Mesenchymal stem cell (in vitro differentiated cells and primary cell): ENCODE measurements at regions not wholly inside any gene's neighbourhood (a gene's known extent, or its start where the extent isn't known, plus 50 kb on each side); places are given as distances from the start of the nearest gene placed in this dataset.

ENCODE experiments used
- DNase-seq: peaks from one replicate; pipeline ENCODE4 v3.0.0-alpha.2; 2013
- H2AFZ ChIP-seq: one replicate; pipeline ENCODE4 v1.6.1; 2013; ENCODE audit warnings: low read depth, mild to moderate bottlenecking, control low read depth, inconsistent platforms, low read length, moderate library complexity
- H2AK5ac ChIP-seq: 2 replicates; pipeline ENCODE4 v1.6.1; 2013; ENCODE audit warnings: low read length, moderate library complexity, mild to moderate bottlenecking, inconsistent platforms; ENCODE audit not compliant: severe bottlenecking
- H2BK120ac ChIP-seq: one replicate; pipeline ENCODE4 v1.6.1; 2013; ENCODE audit warnings: low read depth, mild to moderate bottlenecking, inconsistent platforms, low read length, moderate library complexity
- H2BK12ac ChIP-seq, 2 experiments: one replicate each; pipeline ENCODE4 v1.6.1; 2013; ENCODE audit warnings: inconsistent platforms in 2 of 2, low read length in 2 of 2, mild to moderate bottlenecking in 2 of 2, moderate library complexity in 2 of 2, control low read depth in 1 of 2
- H2BK15ac ChIP-seq: one replicate; pipeline ENCODE4 v1.6.1; 2013; ENCODE audit warnings: mild to moderate bottlenecking, low read depth, inconsistent platforms; ENCODE audit not compliant: poor library complexity, severe bottlenecking
- H2BK5ac ChIP-seq: 2 replicates; pipeline ENCODE4 v1.6.1; 2013; ENCODE audit warnings: low read depth, mild to moderate bottlenecking, low read length, control low read depth, inconsistent platforms; ENCODE audit not compliant: poor library complexity, severe bottlenecking
- H3K14ac ChIP-seq, 2 experiments: one replicate each; pipeline ENCODE4 v1.6.1; 2013; ENCODE audit warnings: inconsistent platforms in 2 of 2, low read length in 2 of 2, control low read depth in 1 of 2, mild to moderate bottlenecking in 1 of 2, moderate library complexity in 1 of 2
- H3K18ac ChIP-seq, 2 experiments: one replicate each; pipeline ENCODE4 v1.6.1; 2013; ENCODE audit warnings: inconsistent platforms in 2 of 2, low read length in 2 of 2, control low read depth in 1 of 2, low read depth in 1 of 2, mild to moderate bottlenecking in 1 of 2
- H3K23ac ChIP-seq, 2 experiments: one replicate each; pipeline ENCODE4 v1.6.1; 2013; ENCODE audit warnings: inconsistent platforms in 2 of 2, low read length in 2 of 2, mild to moderate bottlenecking in 2 of 2, moderate library complexity in 2 of 2, control low read depth in 1 of 2
- H3K27ac ChIP-seq: 2 replicates; pipeline ENCODE4 v1.5.1; 2013; ENCODE audit warnings: mild to moderate bottlenecking, moderate library complexity, low read length, control low read depth, inconsistent platforms; ENCODE audit not compliant: poor library complexity, severe bottlenecking
- H3K27me3 ChIP-seq, 2 experiments: 2 replicates each; pipeline versions ENCODE4 v1.6.1 to v1.7.0; 2013; ENCODE audit warnings: low read length in 2 of 2, mild to moderate bottlenecking in 2 of 2, moderate library complexity in 2 of 2, control low read depth in 1 of 2, inconsistent platforms in 1 of 2; ENCODE audit not compliant: control insufficient read depth in 1 of 2, insufficient read depth in 1 of 2
- H3K36me3 ChIP-seq, 2 experiments: 2 replicates each; pipeline versions ENCODE4 v1.6.1 to v1.7.0; 2013; ENCODE audit warnings: low read length in 2 of 2, control low read depth in 1 of 2, inconsistent platforms in 1 of 2, low read depth in 1 of 2, mild to moderate bottlenecking in 1 of 2; ENCODE audit not compliant: insufficient read depth in 2 of 2, control insufficient read depth in 1 of 2
- H3K4ac ChIP-seq, 2 experiments: one replicate each; pipeline ENCODE4 v1.6.1; 2013; ENCODE audit warnings: inconsistent platforms in 2 of 2, low read length in 2 of 2, mild to moderate bottlenecking in 2 of 2, moderate library complexity in 2 of 2, control low read depth in 1 of 2, low read depth in 1 of 2
- H3K4me1 ChIP-seq: 2 replicates; pipeline ENCODE4 v1.6.1; 2013; ENCODE audit warnings: low read depth, low read length, control low read depth; ENCODE audit not compliant: control insufficient read depth, insufficient read depth
- H3K4me2 ChIP-seq: 2 replicates; pipeline ENCODE4 v1.6.1; 2013; ENCODE audit warnings: low read length, mild to moderate bottlenecking, inconsistent platforms; ENCODE audit not compliant: poor library complexity, severe bottlenecking
- H3K4me3 ChIP-seq, 2 experiments: 2 replicates each; pipeline versions ENCODE4 v1.5.1 to v1.7.0; 2013; ENCODE audit warnings: low read length in 2 of 2, mild to moderate bottlenecking in 2 of 2, control low read depth in 1 of 2, low read depth in 1 of 2; ENCODE audit not compliant: insufficient read depth in 1 of 2
- H3K79me1 ChIP-seq: replicated peaks from 2 replicates; pipeline ENCODE4 v1.6.1; 2013; ENCODE audit warnings: mild to moderate bottlenecking, control low read depth, low read length, inconsistent platforms; ENCODE audit not compliant: poor library complexity, severe bottlenecking
- H3K9ac ChIP-seq: 2 replicates; pipeline ENCODE4 v1.7.0; 2013; ENCODE audit warnings: mild to moderate bottlenecking, low read length, moderate library complexity
- H3K9me3 ChIP-seq: 2 replicates; pipeline ENCODE4 v1.7.0; 2013; ENCODE audit warnings: mild to moderate bottlenecking, low read length; ENCODE audit not compliant: control insufficient read depth
- H4K8ac ChIP-seq: one replicate; pipeline ENCODE4 v1.6.1; 2013; ENCODE audit warnings: inconsistent platforms, mild to moderate bottlenecking, low read length, moderate library complexity
- H4K91ac ChIP-seq: one replicate; pipeline ENCODE4 v1.6.1; 2013; ENCODE audit warnings: mild to moderate bottlenecking, low read length, inconsistent platforms
- WGBS: methylation state at CpG from one replicate; pipeline ENCODE4 v1.1.7; 2013; ENCODE audit warnings: mixed read lengths; 5-methylcytosine and 5-hydroxymethylcytosine counted together

DNA sequence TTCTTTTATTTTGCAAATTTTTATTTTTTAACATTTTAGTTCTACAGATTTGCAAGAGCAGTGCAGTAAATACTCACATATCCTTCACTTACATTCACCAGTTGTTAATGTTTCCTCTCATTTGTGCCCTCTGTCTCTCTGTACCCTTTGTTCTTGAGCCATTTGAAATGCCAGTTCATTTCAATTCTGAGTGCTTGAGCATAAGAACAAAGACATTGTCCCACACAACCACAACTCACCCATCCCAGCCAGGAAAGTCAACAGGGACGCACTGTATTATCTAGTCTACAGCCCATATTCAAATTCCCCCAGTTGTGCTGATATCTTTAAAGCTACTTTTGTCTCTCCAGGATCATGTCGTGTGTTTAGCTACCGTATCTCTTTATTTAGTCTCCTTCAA lies 141.4 kb upstream of the SLC6A11 start:
- Histone ChIP-seq H2BK5ac (no peak overlapping the region), H2BK120ac (no peak overlapping the region), H3K27ac (no peak overlapping the region), H3K9me3 (peaks cover 3% of the 10 kb centered on the region), H3K4me1 (no peaks in the 10 kb centered on the region), H3K79me1 (no peaks in the 10 kb centered on the region), H3K9ac (no peak overlapping the region), H4K8ac (no peak overlapping the region), H3K4me2 (no peak overlapping the region), H3K18ac (no peak overlapping the region), H3K4me3 (no peak overlapping the region), H2AFZ (no peak overlapping the region), H2BK12ac (no peak overlapping the region), H3K23ac (no peak overlapping the region), H2AK5ac (no peak overlapping the region), H3K4ac (no peak overlapping the region), H3K14ac (no peak overlapping the region), H2BK15ac (no peak overlapping the region), H3K36me3 (no peaks in the 10 kb centered on the region), H3K27me3 (peaks cover 0 to 65% of the 10 kb centered on the region in 2 experiments), H4K91ac (no peak overlapping the region)
- WGBS: 66% methylated on average over 2 of the region's 3 CpGs
- no peak for DNase-seq

DNA sequence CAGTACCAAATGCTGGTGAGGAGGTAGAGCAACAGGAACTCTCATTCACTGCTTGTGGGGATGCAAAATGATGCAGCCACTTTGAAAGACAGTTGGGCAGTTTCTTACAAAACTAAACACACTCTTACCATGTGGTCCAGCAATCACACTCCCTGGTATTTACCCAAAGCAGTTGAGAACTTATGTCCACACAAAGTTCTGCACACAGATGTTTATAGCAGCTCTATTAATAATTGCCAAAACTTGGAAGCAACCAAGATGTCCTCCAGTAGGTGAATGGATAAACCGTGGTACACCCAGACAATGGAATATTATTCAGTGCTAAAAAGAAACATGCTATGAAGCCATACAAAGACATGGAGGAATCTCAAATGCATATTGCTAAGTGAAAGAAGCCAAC lies 139.1 kb upstream of the SLC6A11 start:
- H3K4ac ChIP-seq: no peak overlapping the region

DNA sequence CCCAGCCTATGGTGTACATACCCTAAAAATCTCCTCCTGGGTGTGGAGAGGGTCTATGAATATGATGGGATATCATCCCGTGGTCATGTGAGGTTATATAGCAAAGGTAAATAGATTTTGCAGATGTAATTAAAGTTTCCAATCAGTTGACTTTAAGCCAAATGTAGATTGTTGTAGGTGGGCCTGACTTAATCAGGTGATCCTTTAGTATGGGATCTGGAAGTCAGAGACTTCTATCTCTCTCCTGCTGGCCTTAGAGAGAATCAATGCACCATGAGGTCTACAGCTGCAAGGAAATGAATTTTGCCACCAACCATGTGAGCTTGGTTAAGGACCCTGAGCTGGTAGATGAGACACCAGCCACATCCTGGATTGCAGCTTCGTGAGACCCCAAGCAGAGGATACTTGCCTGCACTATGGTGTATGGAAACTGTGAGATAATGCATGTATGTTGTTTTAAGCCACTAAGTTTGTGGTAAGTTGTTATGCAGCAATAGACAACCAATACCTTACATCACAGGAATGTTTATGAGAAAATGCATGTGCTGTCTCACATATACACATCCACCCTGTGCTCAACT lies 137.1 kb upstream of the SLC6A11 start:
- Histone ChIP-seq H4K8ac (no peak overlapping the region), H3K4me2 (no peak overlapping the region), H3K27me3 (peaks cover 0 to 51% of the 10 kb centered on the region in 2 experiments), H2BK5ac (no peak overlapping the region), H2AFZ (no peak overlapping the region), H3K14ac (no peak overlapping the region), H3K36me3 (no peaks in the 10 kb centered on the region), H2BK12ac (no peak overlapping the region), H3K9ac (no peak overlapping the region), H3K4me3 (no peak overlapping the region), H3K4ac (no peak overlapping the region), H3K9me3 (peaks cover 3% of the 10 kb centered on the region), H3K27ac (no peak overlapping the region), H4K91ac (no peak overlapping the region), H3K79me1 (no peaks in the 10 kb centered on the region), H3K18ac (no peak overlapping the region), H3K4me1 (no peaks in the 10 kb centered on the region), H2BK15ac (no peak overlapping the region), H2BK120ac (no peak overlapping the region), H2AK5ac (no peak overlapping the region), H3K23ac (no peak overlapping the region)
- DNase-seq: no peak
- 34% methylated on average over 2 of the region's 2 CpGs for WGBS

More for the DNA sequence above, 139.1 kb upstream of the SLC6A11 start:
- Histone ChIP-seq H3K14ac (no peak overlapping the region), H4K8ac (no peak overlapping the region), H2BK12ac (no peak overlapping the region), H3K9me3 (peaks cover 3% of the 10 kb centered on the region), H3K23ac (no peak overlapping the region), H2AK5ac (no peak overlapping the region), H3K79me1 (no peaks in the 10 kb centered on the region), H3K4me2 (no peak overlapping the region), H2BK120ac (no peak overlapping the region), H3K27ac (no peak overlapping the region), H3K27me3 (peaks cover 0 to 65% of the 10 kb centered on the region in 2 experiments), H3K4me3 (no peak overlapping the region), H4K91ac (no peak overlapping the region), H3K36me3 (no peaks in the 10 kb centered on the region), H2BK15ac (no peak overlapping the region), H3K18ac (no peak overlapping the region), H3K4me1 (no peaks in the 10 kb centered on the region), H2BK5ac (no peak overlapping the region), H2AFZ (no peak overlapping the region), H3K9ac (no peak overlapping the region)
- DNase-seq: no peak
- 50% methylated on average over 1 of the region's 1 CpG for WGBS

DNA sequence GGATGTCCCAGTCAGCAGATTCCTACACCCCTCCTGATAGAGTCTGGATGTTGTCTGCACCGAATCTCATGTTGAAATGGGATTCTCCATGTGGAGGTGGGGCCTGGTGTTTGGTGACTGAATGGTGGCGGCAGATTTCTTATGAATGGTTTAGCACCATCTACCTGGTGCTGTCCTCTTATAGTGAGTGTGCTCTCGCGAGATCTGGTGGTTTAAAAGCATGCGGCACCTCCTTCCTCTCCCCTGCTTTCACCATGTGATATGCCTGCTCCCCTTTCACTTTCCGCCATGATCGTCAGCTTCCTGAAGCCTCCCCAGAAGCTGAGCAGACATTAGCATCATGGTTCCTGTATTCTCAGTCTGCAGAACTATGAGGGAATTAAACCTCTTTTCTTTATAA lies 135.2 kb upstream of the SLC6A11 start:
- 75% methylated on average over 7 of the region's 7 CpGs for WGBS
- Histone ChIP-seq H3K9ac (no peak overlapping the region), H4K91ac (no peak overlapping the region), H3K4me2 (no peak overlapping the region), H3K23ac (no peak overlapping the region), H3K4me1 (no peaks in the 10 kb centered on the region), H2BK15ac (no peak overlapping the region), H3K36me3 (no peaks in the 10 kb centered on the region), H2BK12ac (no peak overlapping the region), H3K4me3 (no peak overlapping the region), H2BK5ac (no peak overlapping the region), H4K8ac (no peak overlapping the region), H3K79me1 (no peaks in the 10 kb centered on the region), H3K27ac (no peak overlapping the region), H3K9me3 (peaks cover 3% of the 10 kb centered on the region), H3K14ac (no peak overlapping the region), H2BK120ac (no peak overlapping the region), H2AFZ (no peak overlapping the region), H3K18ac (no peak overlapping the region), H3K27me3 (peaks cover 0 to 52% of the 10 kb centered on the region in 2 experiments), H2AK5ac (no peak overlapping the region), H3K4ac (no peak overlapping the region)
- DNase-seq: no peak
